Prostate gland (tissue), 2 donors: ENCODE measurements at regions not wholly inside any gene's neighbourhood (a gene's known extent, or its start where the extent isn't known, plus 50 kb on each side); places are given as distances from the start of the nearest gene placed in this dataset.

Experiments
- CTCF ChIP-seq, 4 experiments: fragments of 200-600 bp in 2 of 4; fragments of 450-650 bp in 2 of 4; sonication (generic) in 2 of 4; IDR thresholded peaks; 1 replicate in 3 of 4; 2 replicates in 1 of 4; pipeline ENCODE4 v1.5.1; 2016 to 2019; ENCODE audit warnings: antibody characterized with exemption in 4 of 4, mild to moderate bottlenecking in 2 of 4, moderate library complexity in 2 of 4
- POLR2A ChIP-seq: fragments of 450-650 bp; IDR thresholded peaks from one replicate; pipeline ENCODE4 v1.6.1; 2016; ENCODE audit warnings: antibody characterized with exemption, mild to moderate bottlenecking
- POLR2AphosphoS5 ChIP-seq: sonication (generic); formaldehyde crosslinking; IDR thresholded peaks from one replicate; pipeline ENCODE4 v1.6.1; 2017; ENCODE audit warnings: antibody characterized with exemption

- no peak for TF ChIP-seq CTCF (IDR thresholded peaks at IDR 0.05)
- TF ChIP-seq POLR2AphosphoS5, result no peak
- no peak for TF ChIP-seq POLR2A
Observed at GRCh38 chr7:131003634-131004033, 269.6 kb upstream of the KLF14 start.
